GM03348 (cell line): ENCODE measurements at regions not wholly inside any gene's neighbourhood (a gene's known extent, or its start where the extent isn't known, plus 50 kb on each side); places are given as distances from the start of the nearest gene placed in this dataset.

Experiments used
- DNase-seq: peaks from one replicate; pipeline ENCODE4 v3.0.0; 2012; ENCODE audit warnings: low spot score

DNA sequence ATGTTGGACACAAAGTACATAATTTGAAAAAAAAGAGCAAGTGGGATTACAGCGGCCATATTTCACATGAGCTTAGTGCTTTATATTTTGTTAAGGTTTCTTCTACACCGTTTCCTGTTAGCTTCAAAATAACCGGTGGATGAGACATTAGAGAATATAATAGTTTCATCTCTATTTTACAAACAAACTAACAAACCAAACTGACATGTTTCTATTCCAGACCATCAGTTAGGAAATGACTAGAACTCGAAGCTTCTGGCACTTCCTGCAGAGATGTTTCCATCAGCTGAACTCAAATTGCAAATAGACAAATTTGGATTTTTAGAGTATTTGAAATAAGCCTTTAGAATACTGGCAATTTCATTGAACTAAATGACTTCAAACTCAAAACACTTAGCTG is 86.5 kb downstream of the MTRR start:
- DNase-seq: no peak

DNA sequence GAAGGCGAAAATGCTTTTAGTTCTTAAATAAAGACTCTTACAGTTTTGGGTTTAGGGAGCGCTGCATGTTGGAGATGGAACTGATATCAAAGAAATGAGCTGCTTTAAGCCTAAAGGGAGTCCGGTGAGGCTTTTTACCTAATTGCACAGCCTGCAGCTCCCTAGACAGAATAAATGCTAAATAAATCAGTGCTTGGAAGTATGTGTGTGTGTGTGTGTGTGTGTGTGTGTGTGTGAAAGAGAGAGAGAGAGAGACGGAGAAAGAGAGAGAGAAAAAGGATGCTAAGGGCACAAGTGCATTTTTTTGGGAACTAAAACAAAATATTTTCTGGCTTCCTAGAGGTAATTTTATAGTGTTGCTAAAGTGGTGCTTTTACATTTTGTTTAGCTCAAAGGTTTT is 88.4 kb downstream of the MTRR start:
- no peak for DNase-seq

DNA sequence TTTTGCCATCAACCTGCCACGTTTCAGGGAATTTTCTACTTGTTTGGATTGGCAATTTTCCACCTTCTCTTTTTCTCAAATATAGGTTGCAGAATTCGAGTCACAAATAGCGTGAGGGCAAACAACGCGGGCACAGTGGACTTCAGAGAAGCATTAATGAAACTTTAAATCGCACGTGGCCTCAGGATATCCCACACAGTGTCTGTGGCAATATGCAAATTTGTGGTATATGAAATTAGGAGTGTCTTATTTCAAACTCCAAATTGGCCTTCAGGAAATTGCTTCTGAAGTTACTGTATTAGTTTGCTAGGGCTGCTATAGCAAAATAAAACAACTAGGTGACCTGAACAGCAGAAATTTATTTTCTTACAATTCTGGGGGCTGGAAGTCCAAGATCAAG is 91.2 kb downstream of the MTRR start:
- no peak for DNase-seq

DNA sequence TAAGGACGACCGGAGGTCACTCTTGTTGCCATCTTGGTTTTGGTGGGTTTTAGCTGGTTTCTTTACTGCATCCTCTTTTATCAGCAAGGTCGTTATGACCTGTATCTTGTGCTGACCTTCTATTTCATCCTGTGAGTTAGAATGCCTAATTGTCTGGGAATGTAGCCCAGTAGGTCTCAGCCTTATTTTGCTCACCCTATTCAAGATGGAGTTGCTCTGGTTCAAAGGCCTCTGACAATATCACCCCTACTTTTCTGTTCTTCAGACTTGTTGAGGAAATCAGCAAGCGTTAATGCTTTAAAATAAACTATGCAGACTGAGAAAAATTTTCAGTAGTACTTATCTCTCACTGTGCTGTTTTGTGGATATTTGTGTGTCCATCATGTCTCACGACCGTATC is 92.6 kb downstream of the MTRR start:
- no peak for DNase-seq

DNA sequence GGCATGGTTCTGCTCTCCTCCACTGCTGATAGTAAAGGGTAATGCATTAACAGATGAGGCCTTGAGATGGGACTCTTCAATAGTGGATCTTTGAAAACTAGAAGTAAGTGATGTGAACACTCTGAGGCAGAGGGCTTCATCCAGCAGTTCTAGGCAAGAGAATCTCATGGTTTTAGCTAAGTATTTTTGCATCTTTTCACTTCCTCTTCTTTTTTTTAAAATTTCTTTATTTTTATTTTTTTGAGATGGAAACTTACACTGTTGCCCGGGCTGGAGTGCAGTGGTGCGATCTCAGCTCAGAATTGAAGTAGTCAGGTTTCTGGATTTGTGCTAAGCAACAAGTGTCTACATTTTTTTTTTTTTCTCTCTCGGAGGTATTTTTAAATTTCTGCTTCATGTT is 101.9 kb downstream of the MTRR start:
- no peak for DNase-seq

DNA sequence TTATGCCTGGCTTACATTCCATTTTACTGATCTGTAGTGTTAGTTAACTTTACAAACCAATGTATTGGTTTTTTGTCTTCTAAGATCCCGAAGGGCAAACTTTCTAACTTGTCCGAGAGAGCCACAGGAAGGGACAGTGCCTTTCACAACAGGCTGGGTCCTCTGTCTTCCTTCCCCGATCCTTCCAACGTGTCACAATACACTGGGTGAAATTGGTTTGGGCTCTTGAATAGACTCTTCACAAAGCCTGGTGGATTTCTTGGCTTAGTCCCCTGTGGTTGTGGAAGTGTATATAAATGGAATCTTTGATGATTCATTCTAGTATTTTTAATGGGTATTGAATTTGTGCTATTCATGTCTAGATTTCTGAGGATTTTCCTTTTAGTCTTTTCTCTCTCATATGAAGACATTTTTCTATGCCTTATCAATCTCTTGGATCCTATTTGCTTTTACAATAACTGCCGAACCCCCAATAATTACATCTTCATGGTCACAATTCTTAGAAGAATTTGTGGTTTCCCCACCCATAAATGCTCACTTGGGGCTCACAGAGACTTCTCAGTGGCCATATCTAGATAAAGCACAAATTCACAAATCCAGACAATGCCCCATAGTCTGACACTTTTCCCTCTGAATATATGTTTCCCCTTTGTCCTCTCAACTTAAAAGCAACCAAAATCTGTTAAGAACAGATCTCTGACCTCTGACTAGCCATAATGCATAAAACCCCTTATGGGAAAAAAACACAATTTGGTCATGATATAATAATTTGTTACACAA is 107.7 kb downstream of the MTRR start:
- DNase-seq: no peak

DNA sequence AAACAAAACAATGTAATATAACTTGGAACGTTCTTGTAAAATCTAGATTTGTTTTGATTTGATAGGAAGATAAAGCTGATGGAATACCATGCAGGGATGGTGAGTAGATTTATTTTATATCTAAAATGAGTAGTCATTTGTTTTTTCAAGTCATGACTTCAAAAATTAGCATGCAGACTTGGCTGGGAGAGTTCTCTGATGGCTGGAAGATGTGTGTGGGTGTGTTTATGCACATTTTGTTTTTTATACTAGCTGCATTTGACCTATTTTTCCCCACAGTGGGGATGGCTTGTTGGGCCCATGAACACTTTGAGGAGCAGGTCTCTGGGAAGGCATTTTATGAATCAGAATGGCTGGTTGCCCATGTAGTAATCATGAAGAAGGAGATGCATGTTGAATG is 109.2 kb downstream of the MTRR start:
- no peak for DNase-seq

DNA sequence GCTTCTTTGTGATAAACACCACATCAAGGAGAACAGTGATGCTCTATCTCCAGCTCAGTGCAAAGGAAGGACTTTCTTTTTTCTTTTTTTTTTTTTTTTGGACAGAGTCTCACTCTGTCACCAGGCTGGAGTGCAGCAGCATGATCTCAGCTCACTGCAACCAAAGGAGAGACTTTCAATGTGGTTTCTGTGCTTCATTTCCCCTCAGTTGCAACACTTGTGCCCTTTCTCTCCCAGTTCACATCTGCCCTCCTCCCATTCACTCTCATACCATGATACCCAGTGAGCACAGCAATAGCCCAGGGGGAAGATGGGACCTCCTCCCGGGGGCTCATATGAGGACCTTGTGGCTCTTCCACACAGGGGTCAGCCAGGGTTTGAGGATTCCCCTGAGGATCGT is 110.0 kb downstream of the MTRR start:
- no peak for DNase-seq

DNA sequence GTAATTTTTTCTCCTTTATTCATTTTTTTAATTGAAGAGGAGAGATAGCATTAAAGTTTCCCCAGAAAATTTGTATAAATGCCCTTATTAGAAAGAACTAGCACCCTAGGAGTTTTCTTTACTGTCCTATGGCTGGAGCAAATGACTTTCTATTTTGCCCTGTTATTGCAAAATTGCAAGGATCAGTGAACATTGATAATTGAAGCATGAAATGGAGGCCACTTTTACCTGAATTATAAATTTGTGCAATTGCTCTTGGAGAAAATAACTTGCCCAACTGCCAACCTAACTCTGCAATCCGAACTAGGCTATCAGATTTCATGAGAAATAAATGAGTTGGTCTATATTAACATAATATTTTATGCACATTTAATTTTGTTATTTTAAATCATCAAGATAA is 111.9 kb downstream of the MTRR start:
- no peak for DNase-seq

DNA sequence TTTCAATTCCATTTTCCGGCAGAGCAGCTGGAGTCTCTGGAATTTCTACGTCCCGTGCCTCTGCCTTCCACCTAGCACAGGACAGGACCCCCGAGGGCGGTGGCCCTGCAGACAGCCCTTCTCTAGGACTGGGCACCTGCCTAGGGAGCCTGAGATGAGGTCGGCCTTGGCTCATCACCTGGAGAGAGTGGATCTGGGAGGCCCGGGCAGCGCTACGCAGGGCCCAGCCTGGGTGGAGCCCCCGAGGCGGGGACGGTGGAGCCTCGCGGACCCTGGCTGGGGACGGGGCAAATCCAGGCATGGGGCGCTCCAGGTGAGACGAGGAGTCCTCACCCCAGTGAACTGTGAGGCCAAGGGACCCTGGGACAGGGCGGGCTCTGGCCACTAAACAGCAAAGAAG is 114.5 kb downstream of the MTRR start:
- no peak for DNase-seq

DNA sequence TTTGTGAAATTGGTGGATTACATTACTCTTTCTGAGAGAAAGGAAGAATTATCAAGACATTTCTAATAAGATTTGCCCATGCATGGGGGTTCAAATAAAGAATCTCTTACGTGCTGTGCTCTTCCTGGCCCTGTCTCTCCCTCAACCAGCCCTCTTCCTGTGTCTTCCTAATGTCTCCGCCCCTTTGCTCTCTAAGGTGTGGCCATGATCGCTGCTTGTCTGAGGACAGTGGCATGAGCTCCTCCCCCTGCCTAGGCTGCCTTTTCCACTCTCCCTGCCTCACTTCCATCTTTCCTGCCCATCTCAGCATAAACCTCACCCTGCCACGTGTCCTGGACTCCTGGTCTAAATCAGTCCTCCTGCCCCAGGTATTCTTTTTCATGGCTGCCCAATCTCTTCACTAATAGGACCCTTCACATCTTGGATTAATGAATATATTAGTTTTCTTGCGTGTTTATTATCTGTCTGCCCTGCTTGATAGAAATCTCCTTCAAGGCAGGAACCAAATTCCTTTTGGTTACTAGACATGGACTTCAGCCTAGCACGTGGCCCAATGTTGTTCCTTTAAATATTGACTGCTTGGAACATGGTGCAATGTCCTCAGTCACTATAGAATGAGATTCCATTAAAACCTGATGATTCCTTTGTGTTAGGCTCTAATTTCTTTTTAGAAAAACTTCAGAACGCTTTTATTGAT is 122.3 kb downstream of the MTRR start:
- DNase-seq: no peak

DNA sequence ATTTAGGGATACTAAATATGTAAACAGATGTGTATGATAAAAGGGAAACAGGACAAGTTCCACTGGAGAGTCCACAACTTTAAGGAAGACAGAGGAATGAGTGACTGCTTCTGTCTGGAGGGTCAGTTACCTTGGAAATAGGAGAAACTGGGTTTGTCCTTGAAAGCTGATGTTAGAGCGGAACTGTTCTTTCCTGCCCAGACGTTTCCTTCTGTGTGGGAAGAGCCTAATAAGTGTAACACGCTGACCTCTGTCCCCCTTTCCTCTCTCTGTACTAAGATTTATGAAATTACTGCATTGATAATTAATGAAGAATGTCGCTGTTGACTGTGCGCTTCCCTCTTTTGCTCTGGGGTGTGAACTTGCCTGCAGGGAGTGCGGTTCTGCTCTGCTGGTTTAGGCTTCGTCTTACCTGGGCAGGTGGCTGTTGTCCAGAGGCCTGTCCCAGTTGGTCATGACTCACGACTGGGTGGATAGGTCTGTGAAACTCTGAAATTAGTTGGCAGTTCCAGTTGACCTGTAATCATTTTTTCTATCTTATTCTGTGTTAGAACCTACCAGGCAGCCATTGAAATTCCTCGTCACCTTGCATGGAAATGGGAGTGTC is 126.8 kb downstream of the MTRR start:
- DNase-seq: no peak

DNA sequence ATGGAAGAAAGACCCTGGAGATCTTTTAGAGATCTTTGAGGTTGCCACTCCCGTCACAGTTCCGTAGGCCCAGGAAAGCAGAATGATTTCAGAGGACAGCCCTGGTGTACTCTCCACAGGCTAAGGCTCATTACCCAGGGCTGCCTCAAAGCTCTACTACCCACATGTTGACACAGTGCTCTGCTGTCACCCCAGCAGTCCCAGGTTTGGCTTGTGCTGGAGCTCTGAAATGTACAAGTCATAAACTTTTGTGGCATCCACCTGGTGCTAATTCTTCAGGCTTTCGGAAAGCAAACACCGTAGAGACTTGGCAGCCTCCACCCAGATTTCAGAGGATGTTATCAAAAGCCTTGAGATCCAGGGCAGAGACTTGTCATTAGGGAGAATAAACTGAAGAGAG is 136.5 kb downstream of the MTRR start:
- no peak for DNase-seq

DNA sequence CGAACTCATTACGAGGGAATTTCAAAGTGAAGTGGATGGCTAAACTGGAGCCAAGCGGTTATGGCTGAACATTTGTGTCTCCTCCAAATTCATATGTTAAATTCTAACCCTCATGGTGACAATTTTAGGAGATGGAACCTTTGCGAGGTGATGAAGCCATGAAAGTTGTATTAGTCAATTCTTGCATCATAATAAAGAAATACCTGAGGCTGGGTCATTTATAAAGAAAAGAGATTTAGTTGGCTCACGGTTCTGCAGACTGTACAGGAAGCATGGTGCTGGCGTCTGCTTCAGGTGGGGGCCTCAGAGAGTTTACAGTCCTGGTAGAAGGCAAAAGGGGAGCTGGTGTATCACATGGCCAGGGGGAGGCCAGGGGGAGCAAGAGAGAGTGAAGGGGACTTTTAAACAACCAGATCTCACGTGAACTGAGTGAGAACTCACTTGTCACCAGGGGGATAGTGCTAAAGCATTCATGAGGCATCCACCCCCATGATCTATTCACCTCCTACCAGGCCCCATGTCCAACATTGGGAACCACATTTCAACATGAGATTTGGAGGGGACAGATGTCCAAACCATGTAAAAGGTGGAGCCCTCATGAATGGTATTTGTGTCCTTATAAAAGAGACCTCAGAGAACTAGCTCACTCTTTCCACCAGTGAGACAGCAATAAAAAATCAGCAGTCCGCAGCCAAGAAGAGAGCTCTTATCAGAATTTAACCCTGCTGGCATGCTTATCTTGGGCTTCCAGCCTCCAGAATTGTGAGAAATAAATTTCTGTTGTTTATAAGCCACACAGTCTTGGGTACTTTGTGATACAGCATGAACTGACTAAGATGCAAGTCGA is 143.4 kb downstream of the MTRR start:
- no peak for DNase-seq

DNA sequence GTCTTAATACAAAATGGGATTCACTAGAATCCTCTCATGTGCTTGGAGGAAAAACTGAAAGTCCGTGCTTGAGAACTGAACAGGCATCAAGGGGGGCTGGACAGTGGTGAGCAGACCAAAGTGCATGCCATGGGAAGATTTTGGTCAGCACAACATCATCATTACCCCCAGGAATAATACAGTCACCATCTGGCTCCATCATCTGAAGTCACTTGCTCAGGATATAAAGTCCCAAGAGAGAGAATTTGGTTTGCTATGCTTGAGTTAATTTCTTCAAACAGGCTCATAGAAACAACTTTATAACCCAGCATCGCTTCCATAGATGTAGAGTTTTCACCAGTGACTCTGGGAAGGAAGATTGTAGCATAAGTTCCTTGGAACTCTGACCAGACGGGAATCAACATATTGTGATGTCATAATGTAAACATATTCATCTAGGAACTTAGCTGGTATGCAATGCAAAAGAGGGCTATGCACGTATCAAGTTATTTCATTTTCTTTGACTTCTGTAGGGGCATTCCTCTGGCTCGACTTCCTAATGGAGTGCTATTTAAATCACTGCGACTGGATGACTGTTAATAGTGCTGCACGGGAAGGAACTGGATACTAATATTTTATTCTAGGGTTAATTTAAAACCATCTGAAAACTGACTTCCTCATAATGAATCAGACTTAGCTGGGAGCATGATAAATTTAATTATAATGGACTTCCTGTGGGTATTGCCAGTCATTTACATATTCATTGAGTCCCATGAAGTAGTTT is 145.2 kb downstream of the MTRR start:
- no peak for DNase-seq

DNA sequence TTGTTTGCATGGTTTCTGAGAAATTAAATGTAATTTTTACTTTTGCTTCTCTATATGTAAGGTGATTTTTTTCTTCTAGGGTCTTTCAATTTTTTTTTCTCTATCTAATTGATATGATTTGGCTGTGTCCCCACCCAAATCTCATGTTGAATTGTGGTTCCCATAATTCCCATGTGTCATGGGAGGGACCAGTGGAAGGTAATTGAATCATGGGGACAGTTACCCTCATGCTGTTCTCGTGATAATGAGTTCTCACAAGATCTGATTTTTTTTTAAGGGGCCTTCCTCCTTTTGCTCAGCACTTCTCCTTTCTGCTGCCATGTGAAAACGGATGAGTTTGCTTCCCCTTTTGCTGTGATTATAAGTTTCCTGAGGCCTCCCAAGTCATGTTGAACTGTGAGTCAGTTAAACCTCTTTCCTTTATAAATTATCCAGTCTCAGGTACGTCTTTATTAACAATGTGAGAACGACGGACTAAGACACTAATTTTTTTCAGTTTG is 150.8 kb downstream of the MTRR start:
- no peak for DNase-seq

DNA sequence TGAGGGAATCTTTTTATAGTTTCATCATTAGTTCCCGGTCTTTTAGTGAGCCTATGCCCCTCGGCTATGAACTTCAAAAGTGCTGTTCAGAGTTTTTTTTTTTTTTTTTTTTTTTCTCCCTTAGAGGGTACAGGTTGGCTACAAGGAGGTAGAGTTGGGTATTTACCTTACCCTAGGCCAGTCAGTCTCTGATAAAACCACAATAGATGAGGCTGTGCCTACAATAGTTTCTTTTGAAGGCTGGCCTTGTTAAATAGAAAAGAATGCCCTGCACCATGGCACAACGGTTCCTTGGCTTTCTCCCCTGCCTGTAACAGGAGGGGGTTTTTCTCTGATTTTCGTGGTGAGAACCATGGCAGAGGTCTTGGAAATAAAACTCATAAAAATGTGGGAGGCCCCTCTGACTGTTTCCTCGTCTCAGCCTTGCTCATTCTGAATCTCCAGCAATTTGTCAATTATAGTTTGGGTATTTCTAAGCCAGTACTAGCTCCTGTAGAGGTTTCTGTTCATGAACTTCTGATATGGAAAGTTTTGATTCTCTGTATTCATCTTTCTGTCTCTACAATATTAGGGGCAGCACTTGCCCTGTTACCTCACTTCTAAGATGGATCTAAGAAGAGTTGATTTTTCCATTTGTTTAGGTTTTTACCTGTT is 152.0 kb downstream of the MTRR start:
- no peak for DNase-seq

DNA sequence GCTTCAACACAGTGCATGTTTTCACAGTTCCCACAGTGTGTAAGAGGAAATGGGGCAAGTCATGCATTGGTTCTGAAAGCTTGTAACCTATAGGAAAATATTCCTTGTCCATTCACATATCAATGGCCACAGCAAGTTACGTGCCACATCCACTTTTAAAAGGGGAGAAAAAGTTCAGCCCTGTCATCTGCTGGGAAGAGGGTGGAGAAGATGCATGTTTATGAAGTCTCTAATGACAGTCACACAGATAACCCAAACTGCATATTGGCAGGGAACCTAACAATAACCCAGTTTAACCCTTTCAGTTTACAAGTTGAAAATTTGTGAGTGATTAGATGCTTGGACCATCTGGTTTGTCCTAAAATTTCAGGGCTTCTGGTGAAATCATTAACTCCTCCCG is 159.3 kb downstream of the MTRR start:
- no peak for DNase-seq

DNA sequence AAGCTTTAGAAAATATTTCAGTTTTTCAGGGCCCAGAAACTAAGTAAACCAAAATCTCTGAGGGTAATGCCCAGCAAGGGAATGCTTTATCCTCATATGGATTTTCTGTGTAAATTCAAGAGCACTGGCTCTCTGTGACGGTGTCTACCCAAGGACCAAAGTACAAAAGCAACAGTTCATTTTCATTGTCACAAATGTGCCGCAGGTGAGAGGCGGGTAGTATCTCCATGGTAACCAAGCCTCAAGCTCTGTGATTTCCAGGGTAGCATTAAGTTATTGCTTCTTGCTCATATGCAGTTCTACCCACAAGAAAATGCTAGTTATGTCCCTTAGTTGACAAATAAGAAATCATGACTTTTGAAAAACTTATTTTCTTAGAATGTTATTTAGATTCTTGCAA is 164.3 kb downstream of the MTRR start:
- no peak for DNase-seq

DNA sequence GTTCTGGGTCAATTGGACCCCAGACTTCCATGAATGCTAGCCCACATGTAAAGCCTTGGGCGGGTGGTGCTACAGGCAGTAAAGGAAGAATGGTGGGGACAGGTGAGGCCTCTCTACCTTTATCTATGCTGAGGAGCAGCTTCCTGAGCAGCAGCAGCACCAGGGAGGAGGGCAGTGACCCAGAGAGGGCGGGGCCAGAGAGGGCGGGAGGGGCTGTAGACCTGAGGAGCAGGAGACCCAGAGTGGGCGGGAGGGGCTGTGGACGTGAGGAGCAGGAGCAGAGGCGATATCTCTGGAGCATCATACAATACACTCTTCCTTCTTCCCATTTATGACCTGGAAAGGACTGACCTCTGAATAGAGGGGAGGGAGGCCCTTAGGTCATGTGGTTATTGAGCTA is 165.9 kb downstream of the MTRR start:
- no peak for DNase-seq

DNA sequence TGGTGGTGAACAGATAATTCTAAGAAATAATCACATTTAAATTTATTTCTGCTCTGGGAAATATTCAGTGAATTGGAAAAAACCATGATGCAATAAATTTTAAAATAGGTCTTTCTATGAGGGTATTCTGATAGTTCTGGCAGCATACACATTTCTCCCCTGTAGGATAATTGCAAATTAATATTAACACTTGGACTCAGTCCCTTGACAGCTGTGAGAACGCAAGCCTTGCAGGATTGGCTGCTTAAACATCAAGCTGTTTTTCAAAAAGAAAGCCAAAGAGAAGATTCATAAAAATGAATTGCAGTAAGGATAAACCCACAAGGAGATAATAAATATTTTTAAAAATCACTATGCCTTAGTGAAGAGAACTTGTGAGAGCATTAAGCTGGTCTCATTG is 180.0 kb downstream of the MTRR start:
- DNase-seq: no peak
